ENCODE measurements at regions not wholly inside any gene's neighbourhood (a gene's known extent, or its start where the extent isn't known, plus 50 kb on each side); places are given as distances from the start of the nearest gene placed in this dataset.

DNA sequence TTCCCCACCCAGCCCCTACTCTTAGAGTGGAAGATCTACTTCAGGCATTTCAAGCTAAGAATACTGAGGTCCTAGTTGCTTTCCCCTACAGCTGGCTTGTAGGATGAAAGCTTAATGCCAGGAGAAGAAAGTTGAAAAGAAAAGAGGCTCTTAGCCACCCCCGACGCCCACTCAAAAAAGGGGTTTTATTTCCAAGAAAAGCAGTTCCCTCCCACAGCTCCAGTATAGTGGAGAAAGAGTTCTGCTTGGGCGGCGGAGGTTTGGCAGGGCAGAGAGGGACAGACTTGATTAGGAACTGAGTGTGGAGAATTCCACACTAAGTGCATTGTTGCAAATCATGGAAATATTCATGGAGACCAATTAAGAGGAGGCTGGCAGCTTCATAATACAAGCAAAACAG is 470.9 kb downstream of the ETS1 start:
- TF ChIP-seq PPARA (CRISPR knock-in tag; IDR thresholded peaks at IDR 0.05; ENCODE audit: borderline replicate concordance) (no peak), RARB (CRISPR knock-in tag; IDR thresholded peaks at IDR 0.05) (no peak), OSR1 (CRISPR knock-in tag; IDR thresholded peaks at IDR 0.05) (no peak), CREB5 (CRISPR knock-in tag; IDR thresholded peaks at IDR 0.05; ENCODE audit: low read depth) (no peak), ZC3H10 (CRISPR knock-in tag; IDR thresholded peaks at IDR 0.05) (no peak), ZFP30 (CRISPR knock-in tag; IDR thresholded peaks at IDR 0.05) (no peak), ISL1 (CRISPR knock-in tag; IDR thresholded peaks at IDR 0.05) (no peak), ZNF8 (CRISPR knock-in tag; IDR thresholded peaks at IDR 0.05) (no peak), ZFP3 (CRISPR knock-in tag; IDR thresholded peaks at IDR 0.05) (no peak)
- TF ChIP-seq, protein P1, sequence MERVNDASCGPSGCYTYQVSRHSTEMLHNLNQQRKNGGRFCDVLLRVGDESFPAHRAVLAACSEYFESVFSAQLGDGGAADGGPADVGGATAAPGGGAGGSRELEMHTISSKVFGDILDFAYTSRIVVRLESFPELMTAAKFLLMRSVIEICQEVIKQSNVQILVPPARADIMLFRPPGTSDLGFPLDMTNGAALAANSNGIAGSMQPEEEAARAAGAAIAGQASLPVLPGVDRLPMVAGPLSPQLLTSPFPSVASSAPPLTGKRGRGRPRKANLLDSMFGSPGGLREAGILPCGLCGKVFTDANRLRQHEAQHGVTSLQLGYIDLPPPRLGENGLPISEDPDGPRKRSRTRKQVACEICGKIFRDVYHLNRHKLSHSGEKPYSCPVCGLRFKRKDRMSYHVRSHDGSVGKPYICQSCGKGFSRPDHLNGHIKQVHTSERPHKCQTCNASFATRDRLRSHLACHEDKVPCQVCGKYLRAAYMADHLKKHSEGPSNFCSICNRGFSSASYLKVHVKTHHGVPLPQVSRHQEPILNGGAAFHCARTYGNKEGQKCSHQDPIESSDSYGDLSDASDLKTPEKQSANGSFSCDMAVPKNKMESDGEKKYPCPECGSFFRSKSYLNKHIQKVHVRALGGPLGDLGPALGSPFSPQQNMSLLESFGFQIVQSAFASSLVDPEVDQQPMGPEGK (CRISPR knock-in tag; IDR thresholded peaks at IDR 0.05; ENCODE audit: borderline replicate concordance): no peak
